ENCODE measurements at regions not wholly inside any gene's neighbourhood (a gene's known extent, or its start where the extent isn't known, plus 50 kb on each side); places are given as distances from the start of the nearest gene placed in this dataset.
"Not testable (repeated sequence)": the region's sequence is repeated elsewhere in the genome, so short reads cannot be mapped to it uniquely, and the experiment has no call there.

DNA sequence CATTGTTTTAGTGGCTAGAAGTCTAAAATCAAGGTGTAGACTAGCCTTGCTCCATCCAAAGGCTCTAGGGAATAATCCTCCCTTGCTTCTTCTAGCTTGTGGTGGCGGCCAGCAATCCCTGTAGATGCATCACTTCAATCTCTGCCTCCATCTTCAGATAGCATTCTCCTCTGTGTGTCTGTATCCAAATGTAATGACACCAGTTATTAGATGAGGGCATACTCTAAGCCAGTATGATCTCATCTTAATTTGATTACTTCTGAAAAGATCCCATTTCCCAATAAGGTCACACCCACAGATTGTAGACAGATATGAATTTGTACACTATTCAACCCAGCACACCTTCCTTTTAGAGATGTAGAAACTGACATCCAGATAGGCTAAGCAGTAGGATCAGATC is 334.5 kb upstream of the KCNMB2 start:
- no peaks in the 10 kb centered on the region for H3K9me3 ChIP-seq (ENCODE audit: insufficient read depth, low read depth, low read length)
- H3K36me3 ChIP-seq (ENCODE audit: insufficient read depth, low read depth, low read length) = no peaks in the 10 kb centered on the region
- no peaks in the 10 kb centered on the region for H3K27me3 ChIP-seq (ENCODE audit: insufficient read depth, low read length)
- H3K4me1 ChIP-seq (ENCODE audit: insufficient read depth, low read length) = no peaks in the 10 kb centered on the region
- no peak overlapping the region for H3K9ac ChIP-seq (ENCODE audit: low read depth, low read length)
- H3K27ac ChIP-seq (ENCODE audit: low read length) = no peak overlapping the region
- no peak overlapping the region for H3K4me3 ChIP-seq (ENCODE audit: low read length)

DNA sequence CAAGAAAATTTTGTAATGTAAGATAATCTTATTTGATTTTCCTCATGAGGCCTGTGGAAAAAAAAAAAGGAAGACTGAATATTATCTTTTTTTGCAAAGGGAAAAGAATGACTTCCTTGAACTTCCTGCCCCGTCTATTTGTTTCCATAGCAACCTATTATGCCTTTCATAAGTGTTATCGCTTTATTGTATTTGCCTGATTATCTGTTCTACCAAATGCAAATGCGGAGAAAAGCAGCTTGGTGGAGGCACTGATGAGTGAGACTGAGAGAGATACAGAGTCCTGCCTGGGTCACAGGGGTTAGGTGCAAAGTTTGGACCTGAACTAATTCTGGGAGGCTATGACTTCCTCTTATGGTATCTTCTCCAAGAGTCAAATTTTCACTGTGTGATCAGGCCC is 334.0 kb upstream of the KCNMB2 start:
- Histone ChIP-seq H3K4me3 (ENCODE audit: low read length) (no peak overlapping the region), H3K27ac (ENCODE audit: low read length) (no peak overlapping the region), H3K9me3 (ENCODE audit: insufficient read depth, low read depth, low read length) (no peaks in the 10 kb centered on the region), H3K36me3 (ENCODE audit: insufficient read depth, low read depth, low read length) (no peaks in the 10 kb centered on the region), H3K4me1 (ENCODE audit: insufficient read depth, low read length) (0 out of 2 replicates have a peak, but pooled peaks cover 4% of the 10 kb centered on the region), H3K9ac (ENCODE audit: low read depth, low read length) (no peak overlapping the region), H3K27me3 (ENCODE audit: insufficient read depth, low read length) (no peaks in the 10 kb centered on the region)

DNA sequence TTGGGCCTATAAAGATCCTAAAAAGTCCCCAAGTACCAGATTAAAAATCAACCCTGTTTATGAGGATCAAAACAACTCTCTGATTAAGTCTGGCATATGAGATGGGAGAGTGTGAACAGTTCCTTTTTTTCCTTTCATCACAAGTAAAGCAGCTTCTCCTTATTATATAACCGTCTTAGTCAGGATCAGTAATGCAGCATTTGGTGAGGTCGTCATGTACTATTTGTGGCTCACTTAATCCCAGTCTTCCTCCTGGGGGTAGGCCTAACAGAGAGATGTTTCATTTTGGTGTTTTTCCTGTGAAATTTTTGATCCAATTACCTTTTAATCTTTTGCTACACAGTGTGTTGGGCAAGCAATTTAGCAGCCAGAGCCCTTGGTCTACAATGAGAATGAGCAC is 333.1 kb upstream of the KCNMB2 start:
- Histone ChIP-seq H3K27ac (ENCODE audit: low read length) (no peak overlapping the region), H3K4me1 (ENCODE audit: insufficient read depth, low read length) (0 out of 2 replicates have a peak, but pooled peaks cover 4% of the 10 kb centered on the region), H3K9ac (ENCODE audit: low read depth, low read length) (no peak overlapping the region), H3K9me3 (ENCODE audit: insufficient read depth, low read depth, low read length) (no peaks in the 10 kb centered on the region), H3K27me3 (ENCODE audit: insufficient read depth, low read length) (no peaks in the 10 kb centered on the region), H3K4me3 (ENCODE audit: low read length) (no peak overlapping the region), H3K36me3 (ENCODE audit: insufficient read depth, low read depth, low read length) (no peaks in the 10 kb centered on the region)

DNA sequence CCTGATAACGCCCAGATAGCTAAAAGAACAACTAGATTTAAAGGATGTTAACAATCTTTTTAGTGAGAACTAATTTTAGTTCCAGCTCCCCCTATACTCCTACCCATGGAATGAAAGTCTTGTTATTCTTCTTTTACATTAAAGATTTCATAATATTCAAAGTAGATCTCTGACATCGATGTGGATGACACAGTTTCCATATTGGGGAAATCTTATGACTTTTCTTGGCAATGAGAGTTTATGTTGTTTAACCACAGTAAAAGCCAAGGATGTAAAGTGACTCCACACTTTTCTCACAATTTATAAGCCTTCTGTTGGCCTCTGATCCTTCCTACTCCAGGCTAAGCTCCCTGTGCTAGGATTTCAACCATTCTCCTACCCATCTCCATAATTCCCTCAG is 332.6 kb upstream of the KCNMB2 start:
- Histone ChIP-seq H3K4me1 (ENCODE audit: insufficient read depth, low read length) (0 out of 2 replicates have a peak, but pooled peaks cover 4% of the 10 kb centered on the region), H3K4me3 (ENCODE audit: low read length) (no peak overlapping the region), H3K27me3 (ENCODE audit: insufficient read depth, low read length) (no peaks in the 10 kb centered on the region), H3K27ac (ENCODE audit: low read length) (no peak overlapping the region), H3K9ac (ENCODE audit: low read depth, low read length) (no peak overlapping the region), H3K9me3 (ENCODE audit: insufficient read depth, low read depth, low read length) (no peaks in the 10 kb centered on the region), H3K36me3 (ENCODE audit: insufficient read depth, low read depth, low read length) (no peaks in the 10 kb centered on the region)

DNA sequence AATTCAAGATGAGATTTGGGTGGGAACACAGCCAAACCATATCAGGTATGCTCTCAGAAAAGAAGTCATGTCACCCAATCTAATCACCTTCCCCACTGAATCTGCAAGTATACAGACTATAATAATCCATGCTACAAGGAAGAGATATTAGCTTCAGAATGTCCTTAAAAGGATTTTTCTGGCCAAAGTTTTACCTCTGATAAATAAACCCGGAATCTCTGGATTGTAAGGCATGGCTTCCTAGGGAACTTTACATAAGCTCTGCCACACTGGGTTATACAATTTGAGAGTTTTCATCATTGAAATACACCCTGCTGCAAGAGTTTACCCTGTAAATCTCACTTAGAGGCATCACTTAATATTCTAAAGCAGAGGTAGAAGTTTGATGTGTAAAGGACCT is 330.5 kb upstream of the KCNMB2 start:
- Histone ChIP-seq H3K27ac (ENCODE audit: low read length) (no peak overlapping the region), H3K4me3 (ENCODE audit: low read length) (no peak overlapping the region), H3K4me1 (ENCODE audit: insufficient read depth, low read length) (0 out of 2 replicates have a peak, but pooled peaks cover 4% of the 10 kb centered on the region), H3K9ac (ENCODE audit: low read depth, low read length) (no peak overlapping the region), H3K36me3 (ENCODE audit: insufficient read depth, low read depth, low read length) (no peaks in the 10 kb centered on the region), H3K27me3 (ENCODE audit: insufficient read depth, low read length) (no peaks in the 10 kb centered on the region), H3K9me3 (ENCODE audit: insufficient read depth, low read depth, low read length) (no peaks in the 10 kb centered on the region)

DNA sequence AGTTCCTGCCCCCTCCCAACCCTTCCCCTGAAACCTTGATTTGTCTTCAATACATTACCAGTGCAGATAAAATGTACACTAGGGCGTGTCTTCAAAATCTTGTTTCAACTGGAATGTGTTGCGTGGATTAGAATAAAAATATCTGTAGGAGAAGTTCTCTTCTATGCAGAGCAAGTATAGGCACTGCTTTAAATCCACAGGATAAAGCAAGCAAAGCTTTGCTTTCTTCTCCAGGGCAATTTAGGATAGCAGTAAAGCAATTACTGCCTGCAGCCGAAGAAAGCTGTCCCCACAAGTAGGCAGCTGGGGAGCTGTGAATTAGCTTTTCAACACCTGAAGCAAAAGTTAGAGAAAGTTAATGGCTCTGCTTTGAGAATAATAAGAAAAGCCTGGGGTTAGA is 329.7 kb upstream of the KCNMB2 start:
- Histone ChIP-seq H3K9me3 (ENCODE audit: insufficient read depth, low read depth, low read length) (no peaks in the 10 kb centered on the region), H3K36me3 (ENCODE audit: insufficient read depth, low read depth, low read length) (no peaks in the 10 kb centered on the region), H3K27me3 (ENCODE audit: insufficient read depth, low read length) (no peaks in the 10 kb centered on the region), H3K4me3 (ENCODE audit: low read length) (no peak overlapping the region), H3K27ac (ENCODE audit: low read length) (no peak overlapping the region), H3K9ac (ENCODE audit: low read depth, low read length) (no peak overlapping the region), H3K4me1 (ENCODE audit: insufficient read depth, low read length) (0 out of 2 replicates have a peak, but pooled peaks cover 4% of the 10 kb centered on the region)

DNA sequence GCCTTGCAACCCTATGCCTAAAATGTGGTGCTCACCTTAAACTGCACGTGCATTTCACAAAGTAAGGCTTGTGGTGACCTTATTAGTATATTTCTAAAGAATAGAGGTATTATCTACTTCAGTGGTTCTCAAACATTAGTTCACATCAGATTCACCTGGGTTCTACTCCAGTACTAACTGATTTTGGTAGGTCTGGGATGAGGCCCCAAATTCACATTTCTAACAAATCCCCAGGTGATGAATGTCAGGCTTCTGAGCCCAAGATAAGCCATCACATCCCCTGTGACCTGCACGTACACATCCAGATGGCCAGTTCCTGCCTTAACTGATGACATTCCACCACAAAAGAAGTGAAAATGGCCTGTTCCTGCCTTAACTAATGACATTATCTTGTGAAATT is 329.1 kb upstream of the KCNMB2 start:
- not testable (repeated sequence) for H3K27ac ChIP-seq (ENCODE audit: low read length); H3K4me3 ChIP-seq (ENCODE audit: low read length); H3K9ac ChIP-seq (ENCODE audit: low read depth, low read length); H3K9me3 ChIP-seq (ENCODE audit: insufficient read depth, low read depth, low read length); H3K36me3 ChIP-seq (ENCODE audit: insufficient read depth, low read depth, low read length); H3K27me3 ChIP-seq (ENCODE audit: insufficient read depth, low read length); H3K4me1 ChIP-seq (ENCODE audit: insufficient read depth, low read length)

DNA sequence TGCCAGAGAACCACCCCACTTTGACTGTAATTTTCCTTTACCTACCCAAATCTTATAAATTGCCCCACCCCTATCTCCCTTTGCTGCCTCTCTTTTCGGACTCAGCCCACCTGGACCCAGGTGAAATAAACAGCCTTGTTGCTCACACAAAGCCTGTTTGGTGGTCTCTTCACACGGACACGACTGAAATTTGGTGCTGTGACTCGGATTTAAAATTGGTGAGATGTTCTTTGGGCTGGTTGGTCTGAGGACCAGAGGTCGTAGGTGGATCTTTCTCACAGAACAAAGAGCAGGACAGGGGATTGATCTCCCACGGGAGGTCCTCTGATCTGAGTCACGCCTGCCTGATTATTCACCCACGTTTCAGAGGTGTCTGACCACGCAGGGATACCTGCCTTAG is 328.6 kb upstream of the KCNMB2 start:
- H3K9ac ChIP-seq (ENCODE audit: low read depth, low read length); H3K27ac ChIP-seq (ENCODE audit: low read length); H3K4me3 ChIP-seq (ENCODE audit: low read length); H3K27me3 ChIP-seq (ENCODE audit: insufficient read depth, low read length); H3K9me3 ChIP-seq (ENCODE audit: insufficient read depth, low read depth, low read length); H3K4me1 ChIP-seq (ENCODE audit: insufficient read depth, low read length); H3K36me3 ChIP-seq (ENCODE audit: insufficient read depth, low read depth, low read length): not testable (repeated sequence)

DNA sequence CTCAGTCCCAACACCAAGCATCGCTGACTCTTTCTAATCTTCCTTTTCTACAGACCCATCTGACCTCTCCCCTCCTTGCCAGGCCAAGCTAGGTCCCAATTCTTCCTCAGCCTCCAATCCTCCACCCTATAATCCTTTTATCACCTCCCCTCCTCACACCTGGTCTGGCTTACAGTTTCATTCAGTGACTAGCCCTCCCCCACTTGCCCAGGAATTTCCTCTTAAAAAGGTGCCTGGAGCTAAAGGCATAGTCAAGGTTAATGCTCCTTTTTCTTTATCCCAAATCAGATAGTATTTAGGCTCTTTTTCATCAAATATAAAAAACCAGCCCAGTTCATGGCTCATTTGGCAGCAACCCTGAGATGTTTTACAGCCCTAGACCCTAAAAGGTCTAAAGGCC is 327.1 kb upstream of the KCNMB2 start:
- not testable (repeated sequence) for H3K36me3 ChIP-seq (ENCODE audit: insufficient read depth, low read depth, low read length); H3K9ac ChIP-seq (ENCODE audit: low read depth, low read length); H3K4me1 ChIP-seq (ENCODE audit: insufficient read depth, low read length); H3K27ac ChIP-seq (ENCODE audit: low read length); H3K9me3 ChIP-seq (ENCODE audit: insufficient read depth, low read depth, low read length); H3K4me3 ChIP-seq (ENCODE audit: low read length); H3K27me3 ChIP-seq (ENCODE audit: insufficient read depth, low read length)

DNA sequence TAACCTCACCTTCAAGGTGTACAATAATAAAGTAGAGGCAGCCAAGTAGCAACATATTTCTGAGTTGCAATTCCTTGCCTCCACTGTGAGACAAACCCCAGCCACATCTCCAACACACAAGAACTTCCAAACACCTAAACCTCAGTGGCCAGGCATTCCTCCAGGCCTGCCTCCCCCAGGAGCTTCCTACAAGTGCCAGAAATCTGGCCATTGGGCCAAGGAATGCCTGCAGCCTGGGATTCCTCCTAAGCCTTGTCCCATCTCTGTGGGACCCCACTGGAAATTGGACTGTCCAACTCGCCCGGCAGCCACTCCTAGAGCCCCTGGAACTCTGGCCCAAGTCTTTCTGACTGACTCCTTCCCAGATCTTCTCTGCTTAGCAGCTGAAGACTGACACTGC is 326.6 kb upstream of the KCNMB2 start:
- not testable (repeated sequence) for H3K27ac ChIP-seq (ENCODE audit: low read length); H3K4me1 ChIP-seq (ENCODE audit: insufficient read depth, low read length); H3K9ac ChIP-seq (ENCODE audit: low read depth, low read length); H3K9me3 ChIP-seq (ENCODE audit: insufficient read depth, low read depth, low read length); H3K36me3 ChIP-seq (ENCODE audit: insufficient read depth, low read depth, low read length); H3K27me3 ChIP-seq (ENCODE audit: insufficient read depth, low read length); H3K4me3 ChIP-seq (ENCODE audit: low read length)

DNA sequence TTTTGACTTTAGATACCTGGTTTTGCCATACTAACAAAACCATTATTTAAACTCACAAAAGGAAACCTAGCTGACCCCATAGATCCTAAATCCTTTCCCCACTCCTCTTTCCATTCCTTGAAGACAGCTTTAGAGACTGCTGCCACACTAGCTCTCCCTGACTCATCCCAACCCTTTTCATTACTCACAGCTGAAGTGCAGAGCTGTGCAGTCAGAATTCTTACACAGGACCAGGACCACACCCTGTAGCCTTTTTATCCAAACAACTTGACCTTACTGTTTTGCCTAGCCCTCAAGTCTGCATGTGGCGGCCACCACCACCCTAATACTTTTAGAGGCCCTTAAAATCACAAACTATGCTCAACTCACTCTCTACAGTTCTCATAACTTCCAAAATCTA is 325.1 kb upstream of the KCNMB2 start:
- H3K4me1 ChIP-seq (ENCODE audit: insufficient read depth, low read length); H3K27ac ChIP-seq (ENCODE audit: low read length); H3K9me3 ChIP-seq (ENCODE audit: insufficient read depth, low read depth, low read length); H3K36me3 ChIP-seq (ENCODE audit: insufficient read depth, low read depth, low read length); H3K4me3 ChIP-seq (ENCODE audit: low read length); H3K27me3 ChIP-seq (ENCODE audit: insufficient read depth, low read length); H3K9ac ChIP-seq (ENCODE audit: low read depth, low read length): not testable (repeated sequence)

DNA sequence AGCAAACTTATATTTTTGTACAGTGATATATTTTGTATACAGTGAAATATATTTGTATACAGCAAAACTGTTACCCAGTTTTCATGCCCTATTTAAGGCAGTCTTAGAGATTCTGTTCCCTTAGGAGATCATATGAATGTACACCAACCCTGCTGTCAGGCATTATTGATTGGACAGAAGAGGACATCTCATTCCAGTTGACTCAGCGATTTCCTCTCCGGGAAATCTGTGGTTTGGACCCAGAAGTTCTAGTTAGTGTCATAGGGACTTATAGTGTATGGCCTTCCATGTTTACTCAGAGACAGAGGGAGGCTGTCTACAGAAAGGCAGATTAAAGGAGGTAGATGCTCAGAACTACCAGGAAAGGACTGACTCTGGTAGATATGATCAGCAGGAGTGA is 318.8 kb upstream of the KCNMB2 start:
- no peaks in the 10 kb centered on the region for H3K27me3 ChIP-seq (ENCODE audit: insufficient read depth, low read length)
- H3K9ac ChIP-seq (ENCODE audit: low read depth, low read length) = no peak overlapping the region
- H3K4me3 ChIP-seq (ENCODE audit: low read length) = no peak overlapping the region
- no peak overlapping the region for H3K27ac ChIP-seq (ENCODE audit: low read length)
- H3K9me3 ChIP-seq (ENCODE audit: insufficient read depth, low read depth, low read length) = no peaks in the 10 kb centered on the region
- no peaks in the 10 kb centered on the region for H3K36me3 ChIP-seq (ENCODE audit: insufficient read depth, low read depth, low read length)
- peaks cover 3% of the 10 kb centered on the region; the same call in 1 of the 2 replicates for H3K4me1 ChIP-seq (ENCODE audit: insufficient read depth, low read length)

DNA sequence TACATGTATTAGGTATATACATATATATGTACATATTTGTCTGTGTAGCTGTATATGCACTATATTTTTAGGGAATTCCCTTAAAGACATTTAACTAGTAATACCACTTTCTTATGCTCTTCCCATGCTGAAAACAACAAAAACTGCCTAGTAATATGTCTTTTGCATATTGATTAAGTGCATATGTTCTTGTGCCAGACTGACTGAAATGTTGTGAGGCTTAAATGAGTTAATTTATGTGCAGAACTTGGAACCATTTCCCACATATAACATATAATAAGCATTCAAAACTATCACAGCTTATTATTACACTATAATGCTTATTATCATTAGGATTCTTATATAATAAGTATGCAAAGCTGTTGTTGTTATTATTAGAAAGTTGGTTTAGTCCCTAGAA is 318.0 kb upstream of the KCNMB2 start:
- Histone ChIP-seq H3K4me3 (ENCODE audit: low read length) (no peak overlapping the region), H3K4me1 (ENCODE audit: insufficient read depth, low read length) (peaks cover 3% of the 10 kb centered on the region; the same call in 1 of the 2 replicates), H3K27ac (ENCODE audit: low read length) (no peak overlapping the region), H3K36me3 (ENCODE audit: insufficient read depth, low read depth, low read length) (no peaks in the 10 kb centered on the region), H3K27me3 (ENCODE audit: insufficient read depth, low read length) (no peaks in the 10 kb centered on the region), H3K9ac (ENCODE audit: low read depth, low read length) (no peak overlapping the region), H3K9me3 (ENCODE audit: insufficient read depth, low read depth, low read length) (no peaks in the 10 kb centered on the region)
